GOT3 (cell line): ENCODE measurements at regions not wholly inside any gene's neighbourhood (a gene's known extent, or its start where the extent isn't known, plus 50 kb on each side); places are given as distances from the start of the nearest gene placed in this dataset.

ENCODE experiments used
- DNase-seq: peaks from one replicate; lab custom pipeline; 2025; ENCODE audit warnings: mixed read lengths; lab: John Stamatoyannopoulos, UW

DNA sequence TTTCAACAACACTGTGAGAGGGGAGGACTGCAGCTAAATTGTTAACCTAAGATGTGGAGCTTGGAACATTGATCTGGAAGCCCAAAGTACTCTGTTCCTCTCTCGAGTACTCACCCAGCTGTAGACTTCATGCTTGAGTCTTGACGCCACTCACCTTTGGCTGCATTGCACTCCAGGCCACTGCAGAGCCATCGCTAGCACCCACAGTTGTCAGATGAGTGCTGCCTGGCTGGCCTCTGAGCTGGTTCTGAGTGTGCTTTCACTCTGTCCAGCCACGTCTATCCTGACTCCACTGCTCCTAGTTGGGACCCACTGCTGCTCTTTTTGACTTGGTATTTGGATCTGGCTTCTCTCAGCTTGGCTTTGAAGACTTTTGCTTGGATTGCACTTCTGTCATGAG lies 552.1 kb downstream of the DCDC2C start:
- no peak for DNase-seq

DNA sequence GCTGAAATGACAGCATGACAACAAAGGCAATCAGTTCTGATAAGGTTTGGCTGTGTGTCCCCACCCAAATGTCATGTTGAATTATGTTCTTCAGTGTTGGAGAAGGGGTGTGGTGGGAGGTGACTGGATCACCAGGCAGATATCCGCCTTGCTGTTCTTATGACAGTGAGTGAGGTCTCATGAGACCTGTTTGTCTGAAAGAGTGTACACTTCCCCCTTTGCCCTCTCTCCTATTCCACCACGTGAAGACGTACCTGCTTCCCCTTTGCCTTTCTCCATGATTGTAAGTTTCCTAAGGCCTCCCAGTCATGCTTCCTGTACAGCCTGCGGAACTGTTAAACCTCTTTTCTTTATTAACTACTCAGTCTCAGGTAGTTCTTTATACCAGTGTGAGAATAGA lies 553.0 kb downstream of the DCDC2C start:
- no peak for DNase-seq

GRCh38 chr2:4258563-4258962 lies 555.2 kb downstream of the DCDC2C start:
- no peak for DNase-seq

DNA sequence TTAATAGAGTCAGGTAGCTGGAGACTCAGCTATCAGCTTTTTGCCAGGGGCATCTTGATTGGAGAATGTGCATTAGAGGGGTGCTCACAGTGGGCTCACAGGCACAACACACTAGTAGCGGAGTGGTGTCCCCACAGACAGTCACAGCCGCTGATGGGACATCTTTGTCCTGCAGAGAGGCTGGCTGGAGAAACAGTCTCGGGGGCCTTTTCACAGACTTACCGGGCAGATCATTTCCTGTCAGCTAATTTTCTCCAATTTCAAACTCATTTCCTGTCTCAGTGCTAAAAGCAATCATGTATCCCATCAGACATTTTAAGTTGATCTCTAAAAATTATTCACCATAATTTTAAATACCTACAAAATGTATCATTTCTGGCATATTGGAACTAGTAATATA lies 562.6 kb downstream of the DCDC2C start:
- no peak for DNase-seq

DNA sequence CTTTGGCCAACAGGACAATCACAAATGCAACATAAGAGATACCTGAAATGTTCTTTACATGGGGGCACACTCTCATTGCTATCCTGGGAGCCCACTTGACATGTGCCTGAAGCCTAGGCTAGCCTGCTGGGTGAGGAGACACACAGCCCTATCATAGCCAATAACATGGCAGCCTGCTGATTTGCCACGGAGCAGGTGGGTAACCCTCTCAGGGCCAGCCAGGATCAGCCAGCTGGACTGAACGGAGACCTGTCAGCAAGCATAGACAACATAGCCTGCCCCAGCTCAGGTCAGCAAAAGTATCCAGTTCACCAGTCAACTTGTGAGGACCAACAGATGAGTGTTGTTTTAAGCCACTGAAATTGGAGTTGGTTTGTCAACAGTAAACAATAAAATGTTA lies 566.5 kb downstream of the DCDC2C start:
- DNase-seq: no peak

GRCh38 chr2:4272261-4272858 lies 569.0 kb downstream of the DCDC2C start:
- no peak for DNase-seq

DNA sequence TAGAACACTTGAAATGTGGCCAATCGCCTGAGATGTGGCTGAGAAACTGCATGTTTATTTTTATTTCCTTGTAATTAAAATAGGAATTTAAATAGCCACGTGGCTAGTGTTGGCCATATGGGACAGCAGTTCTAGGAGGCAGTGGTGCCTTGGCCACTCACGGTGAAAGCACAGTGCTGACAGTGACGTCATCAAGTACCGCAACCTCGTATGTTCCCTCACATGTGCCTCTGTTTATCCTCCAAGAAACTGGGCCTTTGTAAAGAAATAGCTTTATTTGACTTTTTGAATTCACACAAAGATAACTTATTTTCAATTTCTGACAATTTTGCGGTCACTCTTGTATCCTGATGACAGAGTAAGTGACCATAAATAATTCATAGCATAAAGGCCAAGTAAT lies 575.0 kb downstream of the DCDC2C start:
- no peak for DNase-seq

DNA sequence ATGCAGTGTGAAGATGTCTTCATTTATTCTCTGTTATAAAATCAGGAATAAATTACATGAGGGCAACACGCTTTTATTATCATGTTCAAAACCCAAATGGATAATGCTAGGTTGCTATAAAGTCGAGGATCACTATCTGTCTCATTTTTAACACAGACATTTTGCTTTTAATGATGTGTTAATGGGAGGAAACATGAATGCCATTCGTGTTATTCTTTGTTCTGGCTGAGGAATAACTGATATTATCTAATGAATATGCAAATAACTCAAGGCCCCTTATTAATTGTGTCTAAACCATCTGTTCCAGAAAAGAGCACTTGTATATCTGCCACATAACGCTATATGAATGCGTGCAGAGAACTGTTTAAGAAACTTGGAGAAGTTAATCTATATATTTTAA lies 576.1 kb downstream of the DCDC2C start:
- DNase-seq: no peak

- DNase-seq: no peak
These were observed 588.1 kb downstream of the DCDC2C start for GRCh38 chr2:4291430-4291829.

- no peak for DNase-seq
These were observed 592.3 kb downstream of the DCDC2C start for GRCh38 chr2:4295680-4296079.

DNA sequence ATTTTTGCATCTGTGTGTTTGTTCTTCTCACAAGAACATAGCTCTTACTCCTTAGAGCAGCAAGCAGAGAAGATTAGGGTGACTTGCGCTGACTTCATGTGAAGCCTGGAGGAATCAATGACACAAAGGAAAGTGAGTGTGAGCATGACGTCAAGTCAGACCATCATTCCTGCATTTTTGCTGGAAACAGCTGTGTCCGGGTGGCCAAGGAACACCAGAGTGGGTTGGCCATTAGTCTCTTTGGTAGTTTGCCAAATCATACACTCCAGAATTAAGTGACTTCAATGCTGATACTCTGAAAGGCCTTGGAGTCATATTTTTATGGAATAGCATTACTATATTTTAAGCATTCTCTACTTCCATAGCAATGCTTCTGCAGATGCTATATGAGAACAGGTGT lies 597.2 kb downstream of the DCDC2C start:
- DNase-seq: no peak

- DNase-seq: no peak
These were observed 621.2 kb downstream of the DCDC2C start for GRCh38 chr2:4324531-4324930.

DNA sequence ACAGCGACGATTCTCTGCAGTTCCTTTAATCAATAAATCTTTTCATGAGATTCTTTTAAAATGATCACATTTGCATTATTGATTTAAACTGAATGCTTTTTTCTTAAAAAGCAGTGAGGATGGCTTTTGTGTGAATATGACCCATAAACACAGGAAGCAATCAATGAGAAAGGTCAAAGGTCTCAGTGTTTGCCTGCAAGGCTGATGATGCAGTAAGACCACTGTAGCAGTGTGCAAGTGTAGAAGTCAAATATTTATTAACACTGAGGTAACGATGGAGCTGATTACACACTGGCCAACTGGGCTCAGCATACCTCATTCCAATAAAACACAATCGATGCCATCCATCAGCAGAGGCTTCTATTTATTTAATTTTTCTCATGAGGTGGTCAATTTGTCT lies 633.5 kb downstream of the DCDC2C start:
- DNase-seq: no peak

- no peak for DNase-seq
These were observed 635.0 kb downstream of the DCDC2C start for GRCh38 chr2:4338345-4338744.

GRCh38 chr2:4340536-4340935 lies 637.2 kb downstream of the DCDC2C start:
- no peak for DNase-seq

DNA sequence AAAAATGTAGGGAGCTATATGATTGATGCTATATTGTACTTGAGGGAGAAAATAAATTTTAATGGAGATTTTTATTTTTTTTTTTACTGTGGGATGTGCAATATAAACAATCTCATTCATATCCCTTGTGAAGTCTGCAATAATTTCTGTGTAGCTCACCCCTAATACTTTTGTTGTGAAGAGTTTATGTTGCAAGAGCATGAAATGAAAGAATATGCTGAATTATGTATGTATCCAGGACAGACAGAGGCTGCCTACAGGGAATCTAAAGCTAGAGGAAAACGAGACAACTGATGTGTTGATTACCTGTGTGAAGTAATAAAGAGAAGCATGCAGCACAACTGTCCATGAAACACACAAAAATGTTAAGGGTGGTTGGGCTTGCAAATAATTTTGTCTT lies 643.3 kb downstream of the DCDC2C start:
- DNase-seq: no peak

DNA sequence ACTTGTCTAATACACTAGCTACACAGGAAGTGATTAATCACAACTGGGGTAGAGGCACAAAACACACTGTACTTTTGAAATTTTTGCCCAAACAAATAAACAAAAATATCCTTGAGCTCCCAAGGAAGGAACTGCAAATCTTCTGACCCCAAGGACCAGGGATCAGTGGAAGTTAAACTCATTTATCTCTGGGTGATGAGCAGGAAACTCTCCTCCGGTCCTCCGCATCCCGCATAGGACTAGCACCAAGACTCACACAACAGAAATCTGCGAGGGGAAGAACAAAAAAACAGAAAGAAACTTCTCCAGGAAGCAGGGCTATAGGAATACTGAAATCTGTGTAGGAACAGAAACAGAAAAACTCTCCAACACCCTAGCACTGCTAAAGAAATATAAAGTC lies 650.3 kb downstream of the DCDC2C start:
- DNase-seq: no peak

- DNase-seq: no peak
These were observed 650.8 kb downstream of the DCDC2C start for GRCh38 chr2:4354164-4354563.

DNA sequence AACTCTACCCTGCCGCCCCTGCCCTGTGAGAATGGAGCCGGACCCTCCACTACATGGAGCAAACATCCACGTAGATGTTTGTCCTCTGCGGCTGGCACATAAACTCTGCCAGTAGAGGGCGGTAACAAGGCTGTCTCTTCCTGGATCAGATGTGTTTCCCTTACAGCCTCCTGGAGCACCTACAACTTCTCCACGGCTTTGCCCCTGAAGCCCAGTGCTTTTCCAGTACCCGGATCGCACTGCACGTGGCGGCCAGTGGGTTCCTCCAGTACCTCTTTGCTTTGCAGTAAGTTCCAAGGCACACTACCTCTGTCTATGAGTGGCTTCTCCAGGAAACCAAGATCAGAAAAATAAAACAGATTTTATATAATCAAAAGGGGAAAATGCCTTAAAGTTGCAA lies 651.3 kb downstream of the DCDC2C start:
- DNase-seq: no peak

GRCh38 chr2:4356109-4356508 lies 652.7 kb downstream of the DCDC2C start:
- DNase-seq: no peak

- no peak for DNase-seq
These were observed 653.2 kb downstream of the DCDC2C start for GRCh38 chr2:4356541-4356940.

- no peak for DNase-seq
These were observed 653.7 kb downstream of the DCDC2C start for GRCh38 chr2:4357121-4357520.

DNA sequence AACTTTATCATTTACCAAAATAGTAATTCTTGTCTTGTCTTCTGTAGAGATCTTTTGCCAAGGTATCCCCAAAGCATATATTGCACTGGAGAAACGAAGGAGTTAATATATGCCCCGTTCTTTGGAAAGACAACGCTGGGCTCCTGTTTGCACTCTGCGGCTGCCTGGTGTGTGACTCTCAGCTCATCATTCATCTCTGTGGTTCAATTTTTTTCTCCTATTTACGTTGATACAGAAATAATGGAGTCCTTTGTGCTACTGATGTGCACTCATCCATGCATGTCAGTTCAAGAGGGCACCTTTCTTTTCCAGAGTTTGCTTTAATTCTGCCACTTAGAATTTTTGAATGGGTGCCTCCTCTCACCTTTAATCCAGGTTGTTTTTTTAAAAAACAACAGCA lies 655.5 kb downstream of the DCDC2C start:
- DNase-seq: no peak

GRCh38 chr2:4368907-4369306 lies 665.5 kb downstream of the DCDC2C start:
- DNase-seq: no peak
